Activated B cell treated with CpG ODN at 0.5 μM for 24 hours (primary cell): ENCODE measurements at regions not wholly inside any gene's neighbourhood (a gene's known extent, or its start where the extent isn't known, plus 50 kb on each side); places are given as distances from the start of the nearest gene placed in this dataset.

Experiments used
- ATAC-seq: fragments of 200-7000 bp; cut with Tn5 transposase; one replicate; pipeline ENCODE4 v1.10.0; 2021; ENCODE audit warnings: low read depth, mild to moderate bottlenecking, moderate library complexity
- CTCF ChIA-PET: fragments of 350-600 bp; sonication (Branson Sonifier 250); formaldehyde crosslinking; loops from one replicate; lab custom pipeline; 2021; ENCODE audit warnings: antibody characterized with exemption; lab: Charles Lee
- POLR2A ChIA-PET: fragments of 350-600 bp; sonication (Branson Sonifier 250); formaldehyde crosslinking; loops from one replicate; lab custom pipeline; 2021; ENCODE audit warnings: antibody characterized with exemption; lab: Charles Lee
- DNase-seq: peaks from one replicate; pipeline ENCODE4 v3.0.0; 2022
- H3K27ac Mint-ChIP-seq: one replicate; pipeline ENCODE4 v1.8.0; 2020; ENCODE audit warnings: mixed read lengths
- H3K27me3 Mint-ChIP-seq: one replicate; pipeline ENCODE4 v1.8.0; 2021; ENCODE audit warnings: mixed read lengths
- H3K36me3 Mint-ChIP-seq: one replicate; pipeline ENCODE4 v1.8.0; 2021; ENCODE audit warnings: low read depth, mixed read lengths
- H3K4me1 Mint-ChIP-seq: one replicate; pipeline ENCODE4 v1.8.0; 2021; ENCODE audit warnings: mixed read lengths
- H3K4me3 Mint-ChIP-seq: one replicate; pipeline ENCODE4 v1.8.0; 2020; ENCODE audit warnings: mild to moderate bottlenecking, mixed read lengths
- H3K9me3 Mint-ChIP-seq: one replicate; pipeline ENCODE4 v1.8.0; 2020; ENCODE audit warnings: mixed read lengths
- intact Hi-C: fragments of 100-400 bp; cut with micrococcal nuclease; formaldehyde crosslinking; loops from one replicate; pipeline ENCODE4 v1.15.1; 2024
- TF ChIP-seq, protein P1 (sequence below): fragments of 200-600 bp; IDR thresholded peaks from one replicate; pipeline ENCODE4 v1.8.0; 2022; ENCODE audit warnings: antibody characterized with exemption, mild to moderate bottlenecking

- DNase-seq (no peak), ATAC-seq (no peak)
- H3K27ac Mint-ChIP-seq, result no peak overlapping the region
- no peaks in the 10 kb centered on the region for H3K9me3 Mint-ChIP-seq
- intact Hi-C loops, result no loop called here
- CTCF ChIA-PET, result no interaction called here
- POLR2A ChIA-PET, result no interaction called here
- no peaks in the 10 kb centered on the region for H3K27me3 Mint-ChIP-seq
- no peaks in the 10 kb centered on the region for H3K36me3 Mint-ChIP-seq
- TF ChIP-seq, protein P1, sequence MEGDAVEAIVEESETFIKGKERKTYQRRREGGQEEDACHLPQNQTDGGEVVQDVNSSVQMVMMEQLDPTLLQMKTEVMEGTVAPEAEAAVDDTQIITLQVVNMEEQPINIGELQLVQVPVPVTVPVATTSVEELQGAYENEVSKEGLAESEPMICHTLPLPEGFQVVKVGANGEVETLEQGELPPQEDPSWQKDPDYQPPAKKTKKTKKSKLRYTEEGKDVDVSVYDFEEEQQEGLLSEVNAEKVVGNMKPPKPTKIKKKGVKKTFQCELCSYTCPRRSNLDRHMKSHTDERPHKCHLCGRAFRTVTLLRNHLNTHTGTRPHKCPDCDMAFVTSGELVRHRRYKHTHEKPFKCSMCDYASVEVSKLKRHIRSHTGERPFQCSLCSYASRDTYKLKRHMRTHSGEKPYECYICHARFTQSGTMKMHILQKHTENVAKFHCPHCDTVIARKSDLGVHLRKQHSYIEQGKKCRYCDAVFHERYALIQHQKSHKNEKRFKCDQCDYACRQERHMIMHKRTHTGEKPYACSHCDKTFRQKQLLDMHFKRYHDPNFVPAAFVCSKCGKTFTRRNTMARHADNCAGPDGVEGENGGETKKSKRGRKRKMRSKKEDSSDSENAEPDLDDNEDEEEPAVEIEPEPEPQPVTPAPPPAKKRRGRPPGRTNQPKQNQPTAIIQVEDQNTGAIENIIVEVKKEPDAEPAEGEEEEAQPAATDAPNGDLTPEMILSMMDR, result no peak
- no peak overlapping the region for H3K4me3 Mint-ChIP-seq
- no peaks in the 10 kb centered on the region for H3K4me1 Mint-ChIP-seq
These were observed 188.3 kb upstream of the PALMD start for GRCh38 chr1:99457381-99458165.

DNA sequence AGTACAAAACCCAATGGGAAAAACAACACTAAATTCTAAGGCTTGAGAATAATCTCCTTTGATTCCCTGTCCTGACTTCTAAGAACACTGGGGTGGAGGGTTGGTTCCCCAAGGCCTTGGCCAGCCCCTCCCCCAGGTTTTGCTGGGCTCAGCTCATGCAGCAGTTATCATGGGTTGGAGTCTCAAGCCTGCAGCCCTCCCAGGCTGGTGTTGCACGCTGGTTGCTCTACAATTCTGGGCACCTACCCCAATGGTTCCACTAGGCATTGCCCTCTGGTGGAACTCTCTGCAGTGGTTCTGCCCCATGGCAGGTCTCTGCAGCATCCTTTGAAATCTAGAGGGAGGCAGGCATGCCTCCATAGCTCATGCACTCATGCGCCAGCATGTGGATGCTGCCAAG, 184.4 kb upstream of the PALMD start:
- H3K27ac Mint-ChIP-seq, result no peak overlapping the region
- no peaks in the 10 kb centered on the region for H3K9me3 Mint-ChIP-seq
- CTCF ChIA-PET, result no interaction called here
- no peaks in the 10 kb centered on the region for H3K36me3 Mint-ChIP-seq
- TF ChIP-seq, protein P1, result no peak
- H3K27me3 Mint-ChIP-seq, result no peaks in the 10 kb centered on the region
- intact Hi-C loops, result no loop called here
- POLR2A ChIA-PET, result no interaction called here
- ATAC-seq, result no peak
- H3K4me3 Mint-ChIP-seq, result no peak overlapping the region
- H3K4me1 Mint-ChIP-seq, result no peaks in the 10 kb centered on the region
- DNase-seq, result no peak

- H3K9me3 Mint-ChIP-seq, result no peaks in the 10 kb centered on the region
- H3K4me3 Mint-ChIP-seq, result no peak overlapping the region
- POLR2A ChIA-PET, result no interaction called here
- H3K27me3 Mint-ChIP-seq, result no peaks in the 10 kb centered on the region
- no peak for ATAC-seq
- H3K36me3 Mint-ChIP-seq, result no peaks in the 10 kb centered on the region
- TF ChIP-seq, protein P1, result no peak
- intact Hi-C loops, result no loop called here
- CTCF ChIA-PET, result no interaction called here
- H3K4me1 Mint-ChIP-seq, result no peaks in the 10 kb centered on the region
- no peak overlapping the region for H3K27ac Mint-ChIP-seq
- no peak for DNase-seq
These were observed 181.2 kb upstream of the PALMD start for GRCh38 chr1:99464738-99465137.

DNA sequence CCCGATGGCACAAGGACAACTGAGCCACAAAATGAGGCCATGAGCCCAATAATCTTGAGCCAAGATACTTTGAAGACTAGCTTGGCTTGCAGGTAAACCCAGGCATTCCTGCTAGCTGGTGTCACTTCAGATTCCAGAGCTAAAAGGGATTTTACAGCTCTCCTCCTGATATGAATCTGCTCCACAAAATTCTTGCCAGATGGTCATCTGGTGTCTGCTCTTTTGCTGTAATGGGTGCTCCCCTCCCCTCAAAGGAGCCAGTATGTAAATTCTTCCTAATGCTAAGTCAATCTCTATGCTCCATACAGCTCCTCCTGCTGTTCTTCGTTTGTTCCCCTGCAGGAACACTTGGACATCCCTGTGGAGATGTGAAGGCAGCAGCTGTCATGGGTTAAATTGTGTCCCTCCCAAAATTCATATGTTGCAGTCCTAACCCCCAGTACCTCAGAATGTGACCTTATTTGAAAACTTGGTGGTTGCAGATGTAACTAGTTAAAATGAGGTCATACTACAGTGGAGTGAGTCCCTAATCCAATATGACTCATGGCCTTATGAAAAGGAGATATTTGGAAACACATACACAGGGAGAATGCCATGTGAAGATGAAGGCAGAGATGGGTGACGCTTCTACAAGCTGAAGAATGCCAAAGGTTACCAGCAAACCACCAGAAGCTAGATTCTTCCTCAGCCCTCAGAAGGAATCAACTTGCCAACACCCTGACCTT, 180.6 kb upstream of the PALMD start:
- ChIA-PET CTCF (no interaction called here), POLR2A (no interaction called here)
- Mint-ChIP-seq H3K27me3 (no peaks in the 10 kb centered on the region), H3K36me3 (no peaks in the 10 kb centered on the region), H3K27ac (no peak overlapping the region), H3K4me3 (no peak overlapping the region), H3K9me3 (no peaks in the 10 kb centered on the region), H3K4me1 (no peaks in the 10 kb centered on the region)
- ATAC-seq, result no peak
- DNase-seq, result no peak
- TF ChIP-seq, protein P1, result no peak
- intact Hi-C loops, result no loop called here

- no peak for ATAC-seq
- H3K4me1 Mint-ChIP-seq, result no peaks in the 10 kb centered on the region
- no peak overlapping the region for H3K4me3 Mint-ChIP-seq
- intact Hi-C loops, result no loop called here
- no peaks in the 10 kb centered on the region for H3K36me3 Mint-ChIP-seq
- TF ChIP-seq, protein P1, result no peak
- ChIA-PET POLR2A (no interaction called here), CTCF (no interaction called here)
- no peak overlapping the region for H3K27ac Mint-ChIP-seq
- no peaks in the 10 kb centered on the region for H3K27me3 Mint-ChIP-seq
- DNase-seq, result no peak
- H3K9me3 Mint-ChIP-seq, result no peaks in the 10 kb centered on the region
These were observed 178.3 kb upstream of the PALMD start for GRCh38 chr1:99467645-99468044.
